MM.1S (cell line): ENCODE measurements at regions not wholly inside any gene's neighbourhood (a gene's known extent, or its start where the extent isn't known, plus 50 kb on each side); places are given as distances from the start of the nearest gene placed in this dataset.

ENCODE experiments used
- EZH2 ChIP-seq: fragments of 300-600 bp; sonication (generic); optimal IDR thresholded peaks from 2 replicates; pipeline ENCODE3; 2017; ENCODE audit warnings: low read depth, mild to moderate bottlenecking, antibody characterized with exemption, low read length, mixed read lengths
- EZH2phosphoT487 ChIP-seq: fragments of 300-600 bp; sonication (generic); IDR thresholded peaks from 2 replicates; pipeline ENCODE4 v1.6.1; 2018; ENCODE audit warnings: antibody characterized with exemption, low read length
- TF ChIP-seq, protein P1 (sequence below): fragments of 300-600 bp; sonication (generic); IDR thresholded peaks from 2 replicates; pipeline ENCODE4 v1.5.1; 2016; ENCODE audit warnings: antibody characterized with exemption, low read length, mixed read lengths

DNA sequence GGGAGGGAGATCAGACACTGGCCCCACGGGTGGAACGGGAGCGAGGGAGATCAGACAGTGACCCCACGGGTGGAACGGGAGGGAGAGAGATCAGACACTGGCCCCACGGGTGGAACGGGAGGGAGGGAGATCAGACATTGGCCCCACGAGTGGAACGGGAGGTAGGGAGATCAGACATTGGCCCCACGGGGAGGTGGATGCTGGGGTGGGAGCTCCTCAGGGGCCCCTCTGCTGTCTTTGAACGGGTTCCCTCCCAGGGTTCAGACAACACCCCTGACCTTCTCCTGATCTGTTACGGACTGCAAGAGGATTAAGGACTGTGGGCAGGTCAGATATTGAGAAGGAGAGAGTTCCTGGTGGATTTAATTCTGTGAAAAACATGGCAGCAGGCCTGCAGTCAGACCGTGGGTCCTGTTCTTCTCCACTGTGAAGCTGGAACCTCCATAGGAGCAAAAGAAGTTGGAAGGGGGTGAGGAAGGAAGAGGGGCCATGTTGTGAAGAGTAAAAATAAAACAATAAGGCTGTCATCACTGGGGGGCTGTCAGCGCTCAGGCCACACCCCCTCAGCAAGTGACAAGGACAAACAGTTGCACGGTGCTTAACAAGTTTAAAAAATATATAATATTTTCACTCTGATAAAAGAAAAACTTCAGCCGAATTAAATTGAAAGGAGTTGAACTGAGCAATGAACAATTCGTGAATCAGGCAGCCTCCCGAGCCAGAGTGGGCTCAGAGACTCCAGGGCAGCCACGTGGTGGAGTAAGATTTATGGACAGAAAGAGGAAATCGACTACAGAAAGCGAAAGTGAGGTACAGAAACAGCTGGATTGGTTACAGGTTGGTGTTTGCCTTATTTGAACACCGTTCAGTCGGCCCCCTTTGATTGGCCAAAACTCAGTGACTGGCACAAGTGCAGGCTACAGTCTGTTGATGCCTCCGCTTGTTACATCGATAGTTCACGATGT is 348.7 kb upstream of the TNRC6C start:
- TF ChIP-seq, protein P1, sequence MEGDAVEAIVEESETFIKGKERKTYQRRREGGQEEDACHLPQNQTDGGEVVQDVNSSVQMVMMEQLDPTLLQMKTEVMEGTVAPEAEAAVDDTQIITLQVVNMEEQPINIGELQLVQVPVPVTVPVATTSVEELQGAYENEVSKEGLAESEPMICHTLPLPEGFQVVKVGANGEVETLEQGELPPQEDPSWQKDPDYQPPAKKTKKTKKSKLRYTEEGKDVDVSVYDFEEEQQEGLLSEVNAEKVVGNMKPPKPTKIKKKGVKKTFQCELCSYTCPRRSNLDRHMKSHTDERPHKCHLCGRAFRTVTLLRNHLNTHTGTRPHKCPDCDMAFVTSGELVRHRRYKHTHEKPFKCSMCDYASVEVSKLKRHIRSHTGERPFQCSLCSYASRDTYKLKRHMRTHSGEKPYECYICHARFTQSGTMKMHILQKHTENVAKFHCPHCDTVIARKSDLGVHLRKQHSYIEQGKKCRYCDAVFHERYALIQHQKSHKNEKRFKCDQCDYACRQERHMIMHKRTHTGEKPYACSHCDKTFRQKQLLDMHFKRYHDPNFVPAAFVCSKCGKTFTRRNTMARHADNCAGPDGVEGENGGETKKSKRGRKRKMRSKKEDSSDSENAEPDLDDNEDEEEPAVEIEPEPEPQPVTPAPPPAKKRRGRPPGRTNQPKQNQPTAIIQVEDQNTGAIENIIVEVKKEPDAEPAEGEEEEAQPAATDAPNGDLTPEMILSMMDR, result no peak
- TF ChIP-seq EZH2 (no peak), EZH2phosphoT487 (no peak)
